Renal cortex interstitium (tissue), 11 donors: ENCODE measurements at regions not wholly inside any gene's neighbourhood (a gene's known extent, or its start where the extent isn't known, plus 50 kb on each side); places are given as distances from the start of the nearest gene placed in this dataset.
"Not testable (repeated sequence)": the region's sequence is repeated elsewhere in the genome, so short reads cannot be mapped to it uniquely, and the experiment has no call there.

Experiments
- DNase-seq, 11 donors: peaks; one replicate each; pipeline ENCODE4 v3.0.0-alpha.2; 2013; ENCODE audit warnings: low read depth in 9 of 11, low spot score in 4 of 11; ENCODE audit errors: extremely low read depth in 1 of 11

- DNase-seq, result no peak
These were observed 85.3 kb upstream of the AKAP12 start for GRCh38 chr6:151154418-151154817.

GRCh38 chr6:151155095-151155494 lies 84.7 kb upstream of the AKAP12 start:
- DNase-seq, result no peak

GRCh38 chr6:151160929-151161757 lies 78.6 kb upstream of the AKAP12 start:
- DNase-seq, result peak in 9 of 11 donors; percentile 64 to 90 (median 82)

- no peak for DNase-seq
These were observed 75.4 kb upstream of the AKAP12 start for GRCh38 chr6:151164383-151164782.

- no peak for DNase-seq
These were observed 73.6 kb upstream of the AKAP12 start for GRCh38 chr6:151166180-151166579.

- no peak for DNase-seq
These were observed 72.7 kb upstream of the AKAP12 start for GRCh38 chr6:151167034-151167433.

- no peak for DNase-seq
These were observed 69.0 kb upstream of the AKAP12 start for GRCh38 chr6:151170622-151171246.

GRCh38 chr6:151172751-151173150 lies 67.0 kb upstream of the AKAP12 start:
- DNase-seq, result no peak

GRCh38 chr6:151175662-151176445 lies 63.9 kb upstream of the AKAP12 start:
- DNase-seq, result no peak

- no peak for DNase-seq
These were observed 62.6 kb upstream of the AKAP12 start for GRCh38 chr6:151176911-151177770.

- DNase-seq, result no peak
These were observed 61.4 kb upstream of the AKAP12 start for GRCh38 chr6:151178373-151178772.

GRCh38 chr6:151179321-151179720 lies 60.4 kb upstream of the AKAP12 start:
- no peak for DNase-seq

GRCh38 chr6:151180330-151181048 lies 59.3 kb upstream of the AKAP12 start:
- DNase-seq, result no peak

GRCh38 chr6:151181706-151182363 lies 57.9 kb upstream of the AKAP12 start:
- no peak for DNase-seq

GRCh38 chr6:151182958-151183357 lies 56.8 kb upstream of the AKAP12 start:
- not testable (repeated sequence) for DNase-seq

GRCh38 chr6:151185148-151185547 lies 54.6 kb upstream of the AKAP12 start:
- no peak for DNase-seq

- no peak for DNase-seq
These were observed 53.5 kb upstream of the AKAP12 start for GRCh38 chr6:151186306-151186705.

GRCh38 chr6:151186804-151187330 lies 52.9 kb upstream of the AKAP12 start:
- no peak for DNase-seq
